NCI-H1694 treated with DMSO at 0.1 percent for 48 hours (cell line): ENCODE measurements at regions not wholly inside any gene's neighbourhood (a gene's known extent, or its start where the extent isn't known, plus 50 kb on each side); places are given as distances from the start of the nearest gene placed in this dataset.
"Not testable (repeated sequence)": the region's sequence is repeated elsewhere in the genome, so short reads cannot be mapped to it uniquely, and the experiment has no call there.

Experiments
- DNase-seq: peaks from one replicate; lab custom pipeline; 2025; lab: John Stamatoyannopoulos, UW

GRCh38 chr20:22958390-22958789 lies 76.7 kb upstream of the SSTR4 start:
- DNase-seq = no peak

GRCh38 chr20:22962567-22963439 lies 72.3 kb upstream of the SSTR4 start:
- no peak for DNase-seq

GRCh38 chr20:22963581-22963980 lies 71.5 kb upstream of the SSTR4 start:
- DNase-seq = no peak

- no peak for DNase-seq
Observed at GRCh38 chr20:22966787-22967464, 68.2 kb upstream of the SSTR4 start.

- DNase-seq = not testable (repeated sequence)
Observed at GRCh38 chr20:22967706-22968105, 67.4 kb upstream of the SSTR4 start.

- not testable (repeated sequence) for DNase-seq
Observed at GRCh38 chr20:22969031-22969430, 66.1 kb upstream of the SSTR4 start.

GRCh38 chr20:22971077-22971476 lies 64.0 kb upstream of the SSTR4 start:
- DNase-seq = not testable (repeated sequence)

GRCh38 chr20:22974354-22974753 lies 60.8 kb upstream of the SSTR4 start:
- no peak for DNase-seq

- DNase-seq = no peak
Observed at GRCh38 chr20:22977047-22977785, 57.9 kb upstream of the SSTR4 start.

- no peak for DNase-seq
Observed at GRCh38 chr20:22984008-22984407, 51.1 kb upstream of the SSTR4 start.

- no peak for DNase-seq
Observed at GRCh38 chr20:22984606-22985005, 50.5 kb upstream of the SSTR4 start.

- no peak for DNase-seq
Observed at GRCh38 chr20:22985239-22985778, 49.8 kb upstream of the SSTR4 start.
